ENCODE measurements at regions not wholly inside any gene's neighbourhood (a gene's known extent, or its start where the extent isn't known, plus 50 kb on each side); places are given as distances from the start of the nearest gene placed in this dataset.

DNA sequence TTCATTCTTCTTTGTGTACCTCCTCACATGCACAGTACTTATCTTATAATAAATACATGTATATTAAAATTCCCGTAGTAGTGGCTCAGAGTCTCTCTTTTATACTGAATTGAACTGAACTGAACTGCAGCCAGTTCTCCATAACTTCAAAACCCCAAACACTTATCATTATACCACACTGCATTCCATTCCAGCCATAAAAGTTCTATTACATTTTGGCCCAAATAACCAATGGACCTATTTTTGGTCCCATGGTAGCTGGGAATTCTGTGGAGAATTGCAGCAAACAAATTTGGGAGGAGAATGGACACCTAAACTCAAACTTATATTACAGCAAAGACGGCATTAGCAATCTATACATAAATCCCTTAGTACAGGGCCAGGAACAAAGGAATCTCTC, 86.6 kb upstream of the C1orf87 start:
- no peak for TF ChIP-seq ELF4 (CRISPR knock-in tag; IDR thresholded peaks at IDR 0.05; ENCODE audit: low read depth)
- TF ChIP-seq, protein P1, sequence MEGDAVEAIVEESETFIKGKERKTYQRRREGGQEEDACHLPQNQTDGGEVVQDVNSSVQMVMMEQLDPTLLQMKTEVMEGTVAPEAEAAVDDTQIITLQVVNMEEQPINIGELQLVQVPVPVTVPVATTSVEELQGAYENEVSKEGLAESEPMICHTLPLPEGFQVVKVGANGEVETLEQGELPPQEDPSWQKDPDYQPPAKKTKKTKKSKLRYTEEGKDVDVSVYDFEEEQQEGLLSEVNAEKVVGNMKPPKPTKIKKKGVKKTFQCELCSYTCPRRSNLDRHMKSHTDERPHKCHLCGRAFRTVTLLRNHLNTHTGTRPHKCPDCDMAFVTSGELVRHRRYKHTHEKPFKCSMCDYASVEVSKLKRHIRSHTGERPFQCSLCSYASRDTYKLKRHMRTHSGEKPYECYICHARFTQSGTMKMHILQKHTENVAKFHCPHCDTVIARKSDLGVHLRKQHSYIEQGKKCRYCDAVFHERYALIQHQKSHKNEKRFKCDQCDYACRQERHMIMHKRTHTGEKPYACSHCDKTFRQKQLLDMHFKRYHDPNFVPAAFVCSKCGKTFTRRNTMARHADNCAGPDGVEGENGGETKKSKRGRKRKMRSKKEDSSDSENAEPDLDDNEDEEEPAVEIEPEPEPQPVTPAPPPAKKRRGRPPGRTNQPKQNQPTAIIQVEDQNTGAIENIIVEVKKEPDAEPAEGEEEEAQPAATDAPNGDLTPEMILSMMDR (IDR thresholded peaks at IDR 0.05) = no peak
- no peak for TF ChIP-seq ZNF263 (CRISPR knock-in tag; IDR thresholded peaks at IDR 0.05; ENCODE audit: low read depth)
